ENCODE measurements at regions not wholly inside any gene's neighbourhood (a gene's known extent, or its start where the extent isn't known, plus 50 kb on each side); places are given as distances from the start of the nearest gene placed in this dataset.

DNA sequence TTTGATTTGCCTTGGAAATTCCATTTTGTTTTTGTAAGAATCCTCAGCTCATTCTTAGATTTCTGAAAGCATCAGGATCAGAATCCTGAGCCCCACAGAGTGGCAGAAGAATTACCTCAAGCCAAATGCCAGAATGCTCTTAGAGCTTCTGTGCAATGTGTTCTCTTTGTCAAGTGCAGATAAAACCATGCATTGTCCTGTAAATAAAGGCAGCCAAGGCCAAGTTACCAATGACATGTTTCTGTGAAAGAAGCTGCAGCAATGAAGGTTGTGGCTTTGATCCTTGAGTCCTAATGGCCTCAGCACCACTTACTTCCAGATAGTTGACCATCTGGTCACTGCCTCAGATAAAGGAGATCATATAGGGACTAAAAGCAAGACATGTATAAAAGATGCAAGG lies 343.3 kb upstream of the AKR1E2 start:
- DNase-seq (ENCODE audit: low spot score): no peak

DNA sequence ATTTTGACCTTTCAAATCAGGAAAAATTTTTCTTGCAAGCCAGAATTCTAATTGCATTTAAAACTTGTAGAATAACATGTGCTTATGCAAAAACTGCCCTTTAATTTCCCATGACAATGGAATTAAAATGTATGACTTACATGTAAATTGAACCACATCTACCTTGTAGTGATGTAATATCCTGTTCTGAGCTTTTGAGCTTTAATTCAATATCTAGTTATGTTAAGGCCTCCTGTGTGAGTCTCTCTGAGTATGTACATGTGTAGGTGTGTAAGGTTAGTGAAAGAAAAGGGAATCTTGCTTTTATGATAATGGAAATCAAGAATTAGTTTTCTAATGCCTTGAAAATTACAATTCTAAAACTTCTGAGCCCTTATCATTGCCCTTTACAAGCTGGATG lies 344.8 kb upstream of the AKR1E2 start:
- no peak for DNase-seq (ENCODE audit: low spot score)

GRCh38 chr10:4479342-4479741 lies 346.7 kb upstream of the AKR1E2 start:
- DNase-seq (ENCODE audit: low spot score): no peak

DNA sequence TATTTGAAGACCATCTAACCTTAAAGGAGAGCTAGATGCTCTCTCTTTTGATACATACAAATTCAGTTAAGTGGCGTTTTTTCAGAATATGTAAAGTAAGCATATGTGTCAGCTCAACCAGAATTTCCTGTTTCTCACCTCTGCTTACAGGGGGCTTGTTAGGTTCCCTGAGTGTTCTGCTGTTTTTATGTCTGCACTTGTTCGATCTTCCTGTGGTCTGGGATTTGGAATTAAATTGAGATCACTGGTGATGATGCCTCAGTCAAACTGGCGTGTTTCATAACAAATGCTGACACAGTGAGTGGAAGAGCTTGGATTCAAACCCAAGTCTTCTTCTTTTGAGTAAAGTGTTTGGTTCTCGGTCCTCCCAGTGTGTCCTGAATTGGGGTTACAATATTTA lies 348.3 kb upstream of the AKR1E2 start:
- DNase-seq (ENCODE audit: low spot score): no peak

GRCh38 chr10:4475827-4476490 lies 350.0 kb upstream of the AKR1E2 start:
- DNase-seq (ENCODE audit: low spot score): no peak

DNA sequence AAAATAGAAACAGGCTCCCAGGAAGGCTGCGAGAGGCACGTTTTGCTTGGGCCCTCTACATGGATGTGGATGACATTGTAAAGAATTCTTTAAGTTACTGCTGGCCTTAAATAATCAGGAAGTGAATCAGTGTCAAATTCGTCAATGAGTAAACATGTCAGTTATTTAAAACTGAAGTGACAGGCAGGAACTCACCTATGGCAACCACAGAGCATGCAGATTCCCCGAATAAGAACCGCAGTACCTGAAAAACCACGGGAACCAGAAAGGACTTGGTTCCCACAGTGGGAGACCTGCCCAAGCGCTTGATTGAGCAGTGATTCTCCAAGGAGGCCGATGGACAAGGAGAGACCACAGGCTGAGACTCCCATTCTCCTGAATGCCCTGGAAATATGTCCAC lies 351.2 kb upstream of the AKR1E2 start:
- DNase-seq (ENCODE audit: low spot score): no peak

DNA sequence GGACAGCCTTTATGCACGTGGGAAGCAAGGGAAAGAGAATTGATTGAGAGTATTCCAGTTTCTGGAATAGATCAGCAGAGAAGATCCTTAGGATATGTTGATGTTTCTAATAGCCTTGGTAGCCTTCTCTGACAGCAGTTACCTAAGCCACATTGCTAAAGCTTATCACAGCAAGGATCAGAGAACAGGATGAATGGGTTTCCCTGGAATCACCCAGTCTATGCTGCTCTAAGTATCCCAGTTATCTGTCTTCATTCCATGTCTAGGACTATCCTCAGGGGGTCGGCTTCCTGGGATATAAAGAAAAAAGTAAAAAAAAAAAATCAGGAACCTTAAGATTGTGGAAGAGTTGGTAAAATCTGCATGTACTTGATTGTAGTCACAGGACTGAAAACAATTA lies 352.0 kb upstream of the AKR1E2 start:
- DNase-seq (ENCODE audit: low spot score): no peak

GRCh38 chr10:4472190-4472904 lies 353.7 kb upstream of the AKR1E2 start:
- DNase-seq (ENCODE audit: low spot score): no peak

DNA sequence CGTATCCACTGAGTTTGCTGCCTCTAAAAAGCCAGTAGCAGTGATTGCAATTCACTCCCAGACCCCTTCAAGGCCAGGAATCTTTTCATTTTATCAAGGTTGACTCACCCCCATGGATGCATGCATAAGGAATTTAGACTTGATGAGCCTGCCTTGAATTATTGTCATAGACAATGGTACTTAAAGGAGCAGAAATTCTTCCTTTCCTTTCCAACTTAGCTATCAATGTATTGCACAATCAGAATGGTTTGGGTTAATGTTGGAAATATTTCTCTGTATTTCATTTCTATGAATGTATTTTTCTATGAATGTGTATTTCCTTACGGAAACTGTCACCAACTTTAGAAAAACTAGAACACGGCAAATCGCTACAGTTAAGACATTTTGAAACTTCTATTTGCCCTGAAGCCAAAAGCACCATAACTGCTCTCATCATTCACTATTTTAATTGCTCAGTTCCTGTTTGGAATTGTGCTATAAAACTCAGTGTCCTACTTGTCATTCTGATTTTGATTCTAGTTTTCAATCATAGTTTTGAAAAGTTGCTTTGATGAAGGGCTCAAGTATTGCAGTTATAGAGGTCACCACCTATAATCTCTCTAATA lies 355.7 kb upstream of the AKR1E2 start:
- no peak for DNase-seq (ENCODE audit: low spot score)

DNA sequence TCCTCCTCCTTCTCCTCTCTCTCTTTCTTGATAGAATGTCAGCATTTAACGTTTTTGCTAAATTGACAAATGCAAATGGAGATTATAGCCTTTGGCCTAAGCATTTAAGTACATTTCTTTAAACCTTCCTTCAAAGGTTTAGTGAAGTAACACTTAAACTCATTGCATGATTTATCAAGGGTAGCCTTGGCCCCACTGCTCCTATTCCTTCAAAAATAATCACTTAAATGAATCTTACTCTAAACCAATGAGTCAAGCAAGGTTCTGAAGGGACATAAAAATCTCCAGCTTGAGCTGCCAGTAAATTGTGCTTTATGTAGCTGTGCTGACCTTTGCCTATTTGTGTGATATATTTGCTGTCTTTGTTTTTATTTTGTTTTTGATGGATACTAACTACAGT lies 358.5 kb upstream of the AKR1E2 start:
- DNase-seq (ENCODE audit: low spot score): no peak

DNA sequence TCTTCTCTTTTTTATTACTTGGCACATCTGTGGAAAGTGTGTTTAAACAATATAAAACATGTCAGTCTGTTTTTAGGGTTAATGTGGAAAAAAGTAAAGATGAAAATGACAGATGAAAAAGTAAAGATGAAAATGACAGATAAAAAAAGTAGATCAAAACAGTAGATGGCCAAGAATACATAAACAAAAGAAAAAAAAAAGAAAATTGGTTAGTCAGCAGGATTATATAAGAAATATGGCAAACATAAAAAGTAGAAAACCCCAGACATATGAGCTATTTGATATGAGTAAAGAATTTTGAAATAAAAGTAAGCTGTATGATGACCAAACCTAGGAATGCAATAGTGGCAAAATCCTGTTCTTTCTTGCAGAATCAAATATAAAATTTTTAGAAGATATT lies 365.7 kb upstream of the AKR1E2 start:
- DNase-seq (ENCODE audit: low spot score): no peak

DNA sequence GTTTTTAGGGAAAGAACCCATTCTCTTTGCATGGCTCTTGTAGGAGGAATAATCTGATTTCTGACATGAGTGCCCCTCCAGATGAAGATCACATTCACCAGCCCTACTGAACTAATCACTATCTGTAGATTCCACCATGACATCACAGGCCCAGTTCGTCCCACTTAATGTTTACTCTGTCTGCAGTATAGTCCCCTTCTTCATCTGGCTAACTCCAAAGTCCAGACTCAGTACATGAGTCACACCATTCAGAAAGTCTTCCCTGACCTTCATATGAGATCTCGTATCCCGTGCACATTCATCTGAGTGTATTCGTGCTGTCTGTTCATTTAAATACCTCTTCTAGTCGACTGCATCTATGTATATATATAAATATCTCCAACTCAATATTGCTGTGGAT lies 366.5 kb upstream of the AKR1E2 start:
- no peak for DNase-seq (ENCODE audit: low spot score)

DNA sequence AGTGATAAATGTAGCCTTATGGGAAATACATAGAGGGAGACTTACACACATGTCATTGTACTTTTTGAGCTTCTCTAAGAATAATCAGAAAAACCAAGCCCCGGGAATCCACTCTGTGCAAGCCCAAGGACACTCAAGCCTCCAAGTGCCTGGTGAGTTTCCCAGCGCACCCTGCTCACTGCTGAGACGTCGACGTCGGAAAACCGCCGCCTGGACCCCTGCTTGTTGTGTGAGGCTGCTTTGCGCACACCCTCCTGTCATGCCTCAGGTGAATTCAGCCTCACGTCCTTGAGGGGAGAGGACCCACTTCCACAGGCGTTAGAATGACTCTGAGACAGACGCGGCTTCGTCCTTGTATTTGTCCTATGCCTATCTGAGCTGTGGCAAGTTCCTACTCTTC lies 368.4 kb upstream of the AKR1E2 start:
- no peak for DNase-seq (ENCODE audit: low spot score)

DNA sequence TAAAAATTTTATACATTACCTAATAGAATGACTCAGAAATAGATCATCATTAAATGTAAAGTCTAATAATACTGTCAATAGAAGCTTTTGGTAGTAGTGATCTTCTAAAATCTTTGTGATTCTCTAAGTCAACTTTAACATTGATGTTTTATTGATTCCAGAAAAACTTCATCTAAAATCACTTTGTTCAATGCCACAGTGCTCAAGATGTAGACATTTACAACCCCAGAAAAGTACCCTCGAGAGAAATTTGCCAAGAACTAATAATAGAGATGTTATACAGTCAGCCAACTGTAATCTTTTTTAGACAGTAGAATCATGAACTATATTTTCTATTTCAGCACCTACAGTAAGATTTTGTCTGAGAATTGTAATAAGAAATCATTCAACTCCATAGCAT lies 369.2 kb upstream of the AKR1E2 start:
- no peak for DNase-seq (ENCODE audit: low spot score)

- no peak for DNase-seq (ENCODE audit: low spot score)
These were observed 369.7 kb upstream of the AKR1E2 start for GRCh38 chr10:4456279-4456678.

DNA sequence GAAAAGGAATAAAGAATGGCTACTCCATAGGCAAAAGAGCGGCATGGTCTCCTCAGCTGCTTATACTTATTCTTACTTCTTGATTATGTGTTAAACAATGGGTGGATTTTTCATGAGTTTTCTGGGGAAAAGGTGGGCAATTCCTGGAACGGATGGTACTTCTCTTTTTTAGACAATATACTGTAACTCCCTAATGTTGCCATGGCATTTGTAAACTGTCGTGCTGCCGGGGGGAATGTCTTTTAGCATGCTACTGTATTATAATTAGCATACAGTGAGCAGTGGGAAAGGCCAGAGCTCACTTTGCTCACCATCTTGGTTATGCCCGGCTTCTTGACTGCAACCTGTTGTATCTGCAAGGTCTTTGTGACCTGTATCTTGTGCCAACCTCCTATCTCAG lies 372.1 kb upstream of the AKR1E2 start:
- no peak for DNase-seq (ENCODE audit: low spot score)

- no peak for DNase-seq (ENCODE audit: low spot score)
These were observed 372.7 kb upstream of the AKR1E2 start for GRCh38 chr10:4453276-4453675.

GRCh38 chr10:4450981-4451908 lies 374.8 kb upstream of the AKR1E2 start:
- DNase-seq (ENCODE audit: low spot score): no peak

DNA sequence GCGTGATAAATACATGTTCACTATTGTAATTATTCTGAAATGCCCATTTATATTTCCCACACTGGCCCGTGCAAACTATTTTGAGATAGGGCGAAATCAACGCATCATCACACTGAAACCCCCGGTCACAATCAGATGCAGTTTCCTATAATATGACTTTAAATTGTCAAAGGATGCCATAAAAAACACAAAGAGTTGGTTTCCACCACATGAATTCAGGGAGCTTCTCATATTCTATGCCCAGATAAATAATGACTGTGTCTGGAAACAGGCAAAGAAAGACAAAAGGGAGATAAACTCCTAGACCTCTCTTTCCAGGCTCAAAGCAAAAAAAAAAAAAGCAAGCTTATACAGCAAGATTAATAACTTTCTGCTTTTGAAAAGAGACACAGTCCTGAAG lies 375.8 kb upstream of the AKR1E2 start:
- no peak for DNase-seq (ENCODE audit: low spot score)

DNA sequence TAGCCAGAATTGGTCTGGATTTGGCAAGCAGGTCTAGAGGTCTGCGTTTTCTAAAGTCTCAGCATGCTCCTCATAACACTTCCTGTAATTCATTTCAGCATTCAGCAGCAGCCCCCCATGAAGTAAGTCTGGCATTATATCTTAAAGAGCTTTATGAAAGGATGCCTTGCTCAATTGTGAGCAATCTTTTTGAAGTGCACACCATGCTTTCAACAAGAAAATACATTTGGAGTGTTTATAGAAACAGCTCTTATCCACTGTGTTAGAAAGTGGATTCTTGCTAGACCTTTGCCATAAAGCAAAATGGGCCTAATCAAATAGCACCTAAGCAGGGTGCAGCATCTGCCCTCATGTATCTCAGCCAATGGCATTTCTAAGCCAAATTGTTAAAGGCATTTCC lies 378.0 kb upstream of the AKR1E2 start:
- DNase-seq (ENCODE audit: low spot score): no peak

GRCh38 chr10:4443419-4443818 lies 382.6 kb upstream of the AKR1E2 start:
- no peak for DNase-seq (ENCODE audit: low spot score)

DNA sequence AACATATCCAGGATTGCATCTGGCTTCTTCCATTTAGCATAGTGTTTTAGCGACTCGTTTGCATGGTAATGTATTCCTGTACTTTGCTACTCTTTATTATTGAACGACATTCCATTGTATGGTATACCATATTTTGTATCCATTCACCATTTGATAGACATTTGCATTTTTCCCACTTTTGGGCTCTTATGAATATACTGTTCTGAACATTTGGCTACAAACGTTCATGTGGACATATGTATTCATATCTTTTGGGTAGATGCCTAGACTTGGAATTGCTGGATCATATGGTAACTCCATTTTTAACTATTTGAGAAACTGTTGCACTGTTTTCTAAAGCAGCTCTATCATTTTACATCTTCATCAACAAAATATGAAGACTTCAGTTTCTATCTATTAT lies 383.7 kb upstream of the AKR1E2 start:
- DNase-seq (ENCODE audit: low spot score): no peak

GRCh38 chr10:4440260-4440659 lies 385.7 kb upstream of the AKR1E2 start:
- DNase-seq (ENCODE audit: low spot score): no peak
